Uterus (tissue), 3 donors: ENCODE measurements at regions not wholly inside any gene's neighbourhood (a gene's known extent, or its start where the extent isn't known, plus 50 kb on each side); places are given as distances from the start of the nearest gene placed in this dataset.

Experiments used
- DNase-seq, 2 donors: peaks; one replicate each; pipeline ENCODE4 v3.0.0-alpha.2; 2019 to 2020
- H3K27ac ChIP-seq, 2 donors: fragments of 200-600 bp; sonication (generic); 1 replicate in 1 of 2; 2 replicates in 1 of 2; pipeline ENCODE4 v1.5.1; 2016 to 2018
- H3K27me3 ChIP-seq, 2 donors: fragments of 200-600 bp; sonication (generic); one replicate each; pipeline ENCODE4 v1.5.1; 2018 to 2019; ENCODE audit warnings: control low read depth in 1 of 2
- H3K36me3 ChIP-seq, 2 donors: fragments of 200-600 bp; sonication (generic); one replicate each; pipeline ENCODE4 v1.5.1; 2019; ENCODE audit warnings: control low read depth in 1 of 2
- H3K4me1 ChIP-seq, 2 donors: fragments of 200-600 bp; sonication (generic); one replicate each; pipeline ENCODE4 v1.5.1; 2018 to 2019; ENCODE audit warnings: control low read depth in 1 of 2
- H3K4me3 ChIP-seq, 2 donors: fragments of 200-600 bp; sonication (generic); 1 replicate in 1 of 2; 2 replicates in 1 of 2; pipeline ENCODE4 v1.5.1; 2018 to 2019; ENCODE audit warnings: mild to moderate bottlenecking in 1 of 2
- H3K9me3 ChIP-seq, 2 donors: fragments of 200-600 bp; sonication (generic); one replicate each; pipeline ENCODE4 v1.5.1; 2019; ENCODE audit warnings: control low read depth in 1 of 2
- CTCF ChIP-seq, 4 experiments: fragments of 200-600 bp in 2 of 4; fragments of 450-650 bp in 2 of 4; sonication (generic) in 2 of 4; IDR thresholded peaks; one replicate each; pipeline ENCODE4 v1.5.1; 2016 to 2019; ENCODE audit warnings: antibody characterized with exemption in 4 of 4, mild to moderate bottlenecking in 2 of 4, moderate library complexity in 1 of 4
- POLR2A ChIP-seq, 2 donors: fragments of 450-650 bp; IDR thresholded peaks; one replicate each; pipeline ENCODE4 v1.6.1; 2016; ENCODE audit warnings: antibody characterized with exemption in 2 of 2, mild to moderate bottlenecking in 1 of 2, moderate library complexity in 1 of 2
- intact Hi-C: fragments of 100-400 bp; cut with DNase I; formaldehyde crosslinking; loops from one replicate; pipeline ENCODE4 v1.15.1; 2023; ENCODE audit warnings: low total_unique reads
- donor health status: DM: yes; HTN: yes; CAD: no.

DNA sequence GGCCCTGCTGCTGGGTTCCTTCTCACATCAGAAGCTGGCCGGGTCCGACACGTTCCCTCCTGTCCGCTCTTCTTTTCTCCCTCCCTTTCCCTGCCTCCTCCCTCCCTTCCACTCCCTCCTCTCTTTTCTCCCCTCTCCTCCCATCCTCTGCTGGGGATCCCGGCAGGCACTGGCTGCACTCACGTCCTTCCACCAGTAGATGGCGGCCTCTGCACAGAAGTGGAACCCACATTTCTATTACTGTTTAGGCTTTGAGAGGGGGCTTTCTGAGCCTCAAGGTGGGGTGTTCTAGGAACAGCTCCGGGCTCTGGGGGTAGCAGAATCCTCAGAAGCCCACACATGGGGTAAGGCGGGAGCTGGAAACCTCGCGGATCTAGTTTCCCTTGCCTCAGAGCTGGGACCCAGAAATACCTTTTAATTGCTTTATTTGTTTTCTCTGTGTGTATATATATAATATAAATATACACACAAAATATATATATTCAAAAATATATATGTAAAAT lies 294.2 kb downstream of the ZNF536 start:
- H3K4me3 ChIP-seq = no peak overlapping the region
- H3K36me3 ChIP-seq = no peaks in the 10 kb centered on the region
- intact Hi-C loops = no loop called here
- peak; percentile 33 to 43 for DNase-seq
- no peaks in the 10 kb centered on the region for H3K4me1 ChIP-seq
- H3K9me3 ChIP-seq = no peaks in the 10 kb centered on the region
- TF ChIP-seq CTCF (IDR thresholded peaks at IDR 0.05) (peak; percentile 73 to 94 (median 79)), POLR2A (IDR thresholded peaks at IDR 0.05) (no peak)
- no peaks in the 10 kb centered on the region for H3K27me3 ChIP-seq
- no peak overlapping the region for H3K27ac ChIP-seq

- H3K36me3 ChIP-seq = no peaks in the 10 kb centered on the region
- TF ChIP-seq POLR2A (IDR thresholded peaks at IDR 0.05) (no peak), CTCF (IDR thresholded peaks at IDR 0.05) (no peak)
- no peaks in the 10 kb centered on the region for H3K27me3 ChIP-seq
- no peaks in the 10 kb centered on the region for H3K9me3 ChIP-seq
- intact Hi-C loops = no loop called here
- no peak for DNase-seq
- no peaks in the 10 kb centered on the region for H3K4me1 ChIP-seq
- no peak overlapping the region for H3K27ac ChIP-seq
- no peak overlapping the region for H3K4me3 ChIP-seq
Observed at GRCh38 chr19:30665449-30665848, 293.3 kb downstream of the ZNF536 start.

- no peaks in the 10 kb centered on the region for H3K27me3 ChIP-seq
- TF ChIP-seq POLR2A (IDR thresholded peaks at IDR 0.05) (no peak), CTCF (IDR thresholded peaks at IDR 0.05) (no peak)
- no peak overlapping the region for H3K4me3 ChIP-seq
- H3K4me1 ChIP-seq = no peaks in the 10 kb centered on the region
- no peaks in the 10 kb centered on the region for H3K9me3 ChIP-seq
- no peak overlapping the region for H3K27ac ChIP-seq
- intact Hi-C loops = no loop called here
- DNase-seq = no peak
- H3K36me3 ChIP-seq = no peaks in the 10 kb centered on the region
Observed at GRCh38 chr19:30663611-30664174, 291.5 kb downstream of the ZNF536 start.

DNA sequence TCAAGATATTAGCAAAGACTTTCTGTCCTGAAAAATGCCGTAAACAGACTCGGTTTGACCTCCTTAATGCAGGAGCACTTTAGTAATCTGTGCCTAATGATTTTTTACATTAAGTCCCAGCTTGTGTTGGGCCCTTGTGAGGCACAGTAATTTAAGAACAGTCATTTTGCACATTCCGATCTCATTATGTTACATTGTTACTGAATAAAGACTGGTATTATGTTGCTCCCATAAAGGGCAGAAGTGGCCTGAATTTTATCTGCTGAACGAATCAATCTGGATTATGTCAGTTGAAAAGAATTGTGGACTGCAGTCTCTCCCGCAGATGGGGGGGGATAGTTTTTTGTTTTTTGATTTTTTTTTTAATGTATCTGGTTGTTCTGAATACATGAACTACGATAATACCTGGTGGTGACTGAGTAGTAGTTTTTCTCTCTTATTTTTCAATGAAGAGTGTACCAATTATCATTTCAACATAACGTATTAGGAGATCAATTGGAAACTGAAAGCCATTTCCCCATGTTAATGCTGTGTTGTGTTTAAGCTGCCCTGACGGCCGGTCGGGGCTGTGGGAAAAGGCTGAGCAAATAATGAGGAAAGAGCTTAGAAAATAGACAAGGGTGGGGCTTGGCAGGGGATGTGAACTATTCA lies 290.2 kb downstream of the ZNF536 start:
- intact Hi-C loops = no loop called here
- Histone ChIP-seq H3K4me1 (no peaks in the 10 kb centered on the region), H3K4me3 (no peak overlapping the region), H3K9me3 (no peaks in the 10 kb centered on the region), H3K27me3 (no peaks in the 10 kb centered on the region), H3K27ac (no peak overlapping the region), H3K36me3 (no peaks in the 10 kb centered on the region)
- TF ChIP-seq POLR2A (IDR thresholded peaks at IDR 0.05) (no peak), CTCF (IDR thresholded peaks at IDR 0.05) (no peak)
- DNase-seq = no peak

DNA sequence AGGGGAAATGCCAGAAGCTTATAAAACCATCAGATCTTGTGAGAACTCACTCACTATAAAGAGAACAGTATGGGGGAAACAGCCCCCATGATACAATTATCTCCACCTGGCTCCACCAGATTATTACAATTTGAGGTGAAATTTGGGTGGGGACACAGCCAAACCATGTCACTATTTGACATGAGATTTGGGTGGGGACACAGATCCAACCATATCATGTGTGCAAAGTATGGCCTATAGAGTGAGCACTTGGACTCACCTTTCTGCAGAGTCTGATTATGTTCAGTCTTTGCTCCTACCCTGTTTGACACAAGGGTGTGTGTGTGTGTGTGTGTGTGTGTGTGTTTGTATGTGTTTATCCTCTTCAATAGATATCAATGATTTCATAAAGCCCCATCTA lies 287.5 kb downstream of the ZNF536 start:
- TF ChIP-seq POLR2A (IDR thresholded peaks at IDR 0.05) (no peak), CTCF (IDR thresholded peaks at IDR 0.05) (no peak)
- Histone ChIP-seq H3K36me3 (no peaks in the 10 kb centered on the region), H3K27me3 (no peaks in the 10 kb centered on the region), H3K27ac (no peak overlapping the region), H3K4me1 (no peaks in the 10 kb centered on the region), H3K9me3 (no peaks in the 10 kb centered on the region), H3K4me3 (no peak overlapping the region)
- intact Hi-C loops = no loop called here
- DNase-seq = no peak
